SK-N-SH treated with all-trans-retinoic acid at 6 μM for 48 hours (cell line): ENCODE measurements at regions not wholly inside any gene's neighbourhood (a gene's known extent, or its start where the extent isn't known, plus 50 kb on each side); places are given as distances from the start of the nearest gene placed in this dataset.

Experiments used
- ATAC-seq: fragments of 200-7000 bp; cut with Tn5 transposase; 3 replicates; pipeline ENCODE4 v1.9.1; 2020; ENCODE audit warnings: mild to moderate bottlenecking, moderate library complexity
- ARNTL ChIP-seq: fragments of 450-650 bp; formaldehyde crosslinking; IDR thresholded peaks from 2 replicates; pipeline ENCODE4 v1.5.0; 2020; ENCODE audit warnings: low read depth, mild to moderate bottlenecking, moderate library complexity, borderline replicate concordance
- BACH2 ChIP-seq: fragments of 250-450 bp; sonication (Bioruptor Pico); IDR thresholded peaks from 2 replicates; pipeline ENCODE4 v1.9.0; 2021; ENCODE audit warnings: mild to moderate bottlenecking, borderline replicate concordance
- CSDC2 ChIP-seq: fragments of 250-450 bp; sonication (Bioruptor Pico); IDR thresholded peaks from 2 replicates; pipeline ENCODE4 v1.5.0; 2020; ENCODE audit warnings: mild to moderate bottlenecking, moderate library complexity
- CSRNP3 ChIP-seq: fragments of 250-450 bp; sonication (Bioruptor Pico); IDR thresholded peaks from 2 replicates; pipeline ENCODE4 v1.5.1; 2021; ENCODE audit warnings: mild to moderate bottlenecking, moderate library complexity
- ESRRG ChIP-seq: fragments of 250-450 bp; sonication (Bioruptor Pico); IDR thresholded peaks from 2 replicates; pipeline ENCODE4 v1.6.1; 2021; ENCODE audit warnings: mild to moderate bottlenecking
- GLIS3 ChIP-seq: fragments of 250-450 bp; sonication (Bioruptor Pico); IDR thresholded peaks from 2 replicates; pipeline ENCODE4 v1.5.0; 2020; ENCODE audit warnings: mild to moderate bottlenecking, moderate library complexity
- ISL1 ChIP-seq: fragments of 250-450 bp; sonication (Bioruptor Pico); IDR thresholded peaks from 2 replicates; pipeline ENCODE4 v2.1.2; 2022; ENCODE audit warnings: mild to moderate bottlenecking, moderate library complexity
- OSR1 ChIP-seq: fragments of 250-450 bp; sonication (Bioruptor Pico); IDR thresholded peaks from 2 replicates; pipeline ENCODE4 v1.8.0; 2022; ENCODE audit warnings: moderate library complexity, mild to moderate bottlenecking, inconsistent platforms
- PATZ1 ChIP-seq: fragments of 250-450 bp; sonication (Bioruptor Pico); IDR thresholded peaks from 2 replicates; pipeline ENCODE4 v1.8.0; 2020; ENCODE audit warnings: mild to moderate bottlenecking, moderate library complexity, borderline replicate concordance
- POU6F1 ChIP-seq: fragments of 250-450 bp; sonication (Bioruptor Pico); IDR thresholded peaks from 2 replicates; pipeline ENCODE4 v1.8.0; 2021; ENCODE audit warnings: low read depth, mild to moderate bottlenecking, moderate library complexity, borderline replicate concordance
- PPARA ChIP-seq: fragments of 250-450 bp; sonication (Bioruptor Pico); IDR thresholded peaks from 2 replicates; pipeline ENCODE4 v1.5.0; 2020; ENCODE audit warnings: mild to moderate bottlenecking, borderline replicate concordance
- RARB ChIP-seq: fragments of 250-450 bp; sonication (Bioruptor Pico); IDR thresholded peaks from 2 replicates; pipeline ENCODE4 v1.8.0; 2021; ENCODE audit warnings: mild to moderate bottlenecking, moderate library complexity
- SNAI2 ChIP-seq: fragments of 250-450 bp; sonication (Bioruptor Pico); IDR thresholded peaks from 2 replicates; pipeline ENCODE4 v1.5.0; 2020; ENCODE audit warnings: mild to moderate bottlenecking, moderate library complexity
- TCF4 ChIP-seq: fragments of 250-450 bp; sonication (Bioruptor Pico); IDR thresholded peaks from 2 replicates; pipeline ENCODE4 v1.8.0; 2021; ENCODE audit warnings: mild to moderate bottlenecking, moderate library complexity, borderline replicate concordance
- TOX ChIP-seq: fragments of 250-450 bp; sonication (Bioruptor Pico); IDR thresholded peaks from 2 replicates; pipeline ENCODE4 v1.8.0; 2021; ENCODE audit warnings: mild to moderate bottlenecking, moderate library complexity, borderline replicate concordance
- TSHZ2 ChIP-seq: fragments of 250-450 bp; sonication (Bioruptor Pico); IDR thresholded peaks from 2 replicates; pipeline ENCODE4 v1.5.0; 2020; ENCODE audit warnings: mild to moderate bottlenecking, moderate library complexity
- ZC3H10 ChIP-seq: fragments of 250-450 bp; sonication (Bioruptor Pico); IDR thresholded peaks from 2 replicates; pipeline ENCODE4 v1.5.1; 2021; ENCODE audit warnings: mild to moderate bottlenecking, moderate library complexity
- ZFP3 ChIP-seq: fragments of 250-450 bp; sonication (Bioruptor Pico); IDR thresholded peaks from 2 replicates; pipeline ENCODE4 v1.5.0; 2020; ENCODE audit warnings: mild to moderate bottlenecking, moderate library complexity
- ZFP30 ChIP-seq: fragments of 450-650 bp; formaldehyde crosslinking; IDR thresholded peaks from 2 replicates; pipeline ENCODE4 v1.5.0; 2022; ENCODE audit warnings: mild to moderate bottlenecking, moderate library complexity
- ZNF565 ChIP-seq: fragments of 450-650 bp; formaldehyde crosslinking; conservative IDR thresholded peaks from 2 replicates; pipeline ENCODE4 v1.5.0; 2020; ENCODE audit warnings: low read depth, mild to moderate bottlenecking, moderate library complexity
- ZNF70 ChIP-seq: fragments of 450-650 bp; formaldehyde crosslinking; IDR thresholded peaks from 2 replicates; pipeline ENCODE4 v1.5.0; 2020; ENCODE audit warnings: mild to moderate bottlenecking, moderate library complexity
- ZNF8 ChIP-seq: fragments of 450-650 bp; formaldehyde crosslinking; IDR thresholded peaks from 2 replicates; pipeline ENCODE4 v1.5.0; 2020; ENCODE audit warnings: mild to moderate bottlenecking, moderate library complexity

GRCh38 chr10:113476673-113477072 is 76.2 kb upstream of the HABP2 start:
- ATAC-seq, result no peak
- TF ChIP-seq ZFP30 (CRISPR knock-in tag), result no peak
- TF ChIP-seq ZC3H10 (CRISPR knock-in tag), result no peak
- TF ChIP-seq SNAI2 (CRISPR knock-in tag), result no peak
- no peak for TF ChIP-seq ISL1 (CRISPR knock-in tag)
- no peak for TF ChIP-seq ZNF70 (CRISPR knock-in tag)
- no peak for TF ChIP-seq CSDC2
- TF ChIP-seq BACH2, result no peak
- TF ChIP-seq RARB (CRISPR knock-in tag), result no peak
- TF ChIP-seq ESRRG (CRISPR knock-in tag), result no peak
- no peak for TF ChIP-seq GLIS3 (CRISPR knock-in tag)
- no peak for TF ChIP-seq ARNTL (CRISPR knock-in tag)
- no peak for TF ChIP-seq TCF4 (CRISPR knock-in tag)
- TF ChIP-seq ZNF565 (CRISPR knock-in tag), result no peak
- TF ChIP-seq ZNF8 (CRISPR knock-in tag), result no peak
- no peak for TF ChIP-seq TSHZ2
- no peak for TF ChIP-seq TOX (CRISPR knock-in tag)
- TF ChIP-seq PATZ1 (CRISPR knock-in tag), result no peak
- TF ChIP-seq OSR1 (CRISPR knock-in tag), result no peak
- TF ChIP-seq PPARA, result no peak

- ATAC-seq, result no peak
- TF ChIP-seq ZFP30 (CRISPR knock-in tag), result no peak
- TF ChIP-seq ZFP3 (CRISPR knock-in tag), result no peak
- no peak for TF ChIP-seq TOX (CRISPR knock-in tag)
- no peak for TF ChIP-seq POU6F1
- no peak for TF ChIP-seq CSRNP3 (CRISPR knock-in tag)
- TF ChIP-seq OSR1 (CRISPR knock-in tag), result no peak
- TF ChIP-seq ESRRG (CRISPR knock-in tag), result no peak
- TF ChIP-seq TCF4 (CRISPR knock-in tag), result no peak
- no peak for TF ChIP-seq ARNTL (CRISPR knock-in tag)
- TF ChIP-seq PPARA, result no peak
- no peak for TF ChIP-seq RARB (CRISPR knock-in tag)
- TF ChIP-seq, all 23 proteins: peak for 0
Observed at GRCh38 chr10:113477451-113477850, 75.4 kb upstream of the HABP2 start.

- TF ChIP-seq CSRNP3 (CRISPR knock-in tag), result no peak
- no peak for TF ChIP-seq ISL1 (CRISPR knock-in tag)
- TF ChIP-seq ARNTL (CRISPR knock-in tag), result no peak
- no peak for ATAC-seq
Observed at GRCh38 chr10:113479346-113480080, 73.3 kb upstream of the HABP2 start.
